IMR-90 (cell line): ENCODE measurements at regions not wholly inside any gene's neighbourhood (a gene's known extent, or its start where the extent isn't known, plus 50 kb on each side); places are given as distances from the start of the nearest gene placed in this dataset.

Source experiments
- ATAC-seq: fragments of 200-7000 bp; cut with Tn5 transposase; 2 replicates; pipeline ENCODE4 v1.9.1; 2020; ENCODE audit warnings: low read depth, mild to moderate bottlenecking, moderate library complexity
- BruUV-seq: library from RNA; stranded (reverse); fragments of 400-500 nt; replicated peaks from 2 replicates; lab custom pipeline; 2021; lab: Mats Ljungman, UMichigan
- CTCF ChIA-PET: fragments of 300-600 bp; formaldehyde crosslinking; extraction: SDS; loops from one replicate; lab custom pipeline; 2021; ENCODE audit warnings: antibody characterized with exemption; lab: Yijun Ruan, JAX
- POLR2A ChIA-PET: fragments of 300-600 bp; sonication (Branson Sonifier 250); formaldehyde crosslinking; loops from one replicate; lab custom pipeline; 2022; ENCODE audit warnings: antibody characterized with exemption; ENCODE audit not compliant: unreplicated experiment; lab: Charles Lee
- DNase-seq: peaks from one replicate; pipeline ENCODE4 v3.0.0; 2013
- H2AFZ ChIP-seq: replicated peaks from 2 replicates; pipeline ENCODE3; 2013; ENCODE audit warnings: low read length, mild to moderate bottlenecking; ENCODE audit not compliant: poor library complexity
- H2AK5ac ChIP-seq: 2 replicates; pipeline ENCODE4 v1.6.1; 2013; ENCODE audit warnings: low read depth, low read length, inconsistent platforms
- H2AK9ac ChIP-seq: replicated peaks from 2 replicates; pipeline ENCODE3; 2013; ENCODE audit warnings: mild to moderate bottlenecking, low read depth, low read length, moderate library complexity; ENCODE audit not compliant: poor library complexity
- H2BK120ac ChIP-seq: 2 replicates; pipeline ENCODE4 v1.6.1; 2013; ENCODE audit warnings: low read depth, low read length, inconsistent platforms
- H2BK15ac ChIP-seq: 3 replicates; pipeline ENCODE4 v1.6.1; 2013; ENCODE audit warnings: low read depth, low read length, inconsistent platforms
- H2BK20ac ChIP-seq: 2 replicates; pipeline ENCODE4 v1.6.1; 2013; ENCODE audit warnings: low read depth, mild to moderate bottlenecking, inconsistent platforms, low read length, moderate library complexity
- H2BK5ac ChIP-seq: 2 replicates; pipeline ENCODE4 v1.6.1; 2013; ENCODE audit warnings: mild to moderate bottlenecking, low read depth, low read length, inconsistent platforms; ENCODE audit not compliant: poor library complexity, severe bottlenecking
- H3K14ac ChIP-seq: replicated peaks from 2 replicates; pipeline ENCODE4 v1.6.1; 2013; ENCODE audit warnings: low read depth, low read length, inconsistent platforms
- H3K18ac ChIP-seq: 2 replicates; pipeline ENCODE4 v1.6.1; 2013; ENCODE audit warnings: low read depth, low read length, control low read depth
- H3K23ac ChIP-seq: 2 replicates; pipeline ENCODE4 v1.6.1; 2013; ENCODE audit warnings: low read depth, low read length, inconsistent platforms
- H3K27ac ChIP-seq: 2 replicates; pipeline ENCODE4 v1.5.1; 2013; ENCODE audit warnings: mild to moderate bottlenecking, control low read depth, low read length; ENCODE audit not compliant: insufficient read depth
- H3K27me3 ChIP-seq: 2 replicates; pipeline ENCODE4 v1.6.1; 2013; ENCODE audit warnings: low read length; ENCODE audit not compliant: control insufficient read depth, insufficient read depth
- H3K36me3 ChIP-seq: 2 replicates; pipeline ENCODE4 v1.6.1; 2013; ENCODE audit warnings: low read length, mixed read lengths; ENCODE audit not compliant: control insufficient read depth, insufficient read depth
- H3K4ac ChIP-seq: 2 replicates; pipeline ENCODE4 v1.6.1; 2013; ENCODE audit warnings: low read depth, low read length, inconsistent platforms
- H3K4me1 ChIP-seq: 2 replicates; pipeline ENCODE4 v1.6.1; 2013; ENCODE audit warnings: low read length, mixed read lengths; ENCODE audit not compliant: control insufficient read depth, insufficient read depth
- H3K4me2 ChIP-seq: 2 replicates; pipeline ENCODE4 v1.6.1; 2013; ENCODE audit warnings: low read depth, mild to moderate bottlenecking, control low read depth, low read length, moderate library complexity
- H3K4me3 ChIP-seq: 2 replicates; pipeline ENCODE4 v1.5.1; 2013; ENCODE audit warnings: low read depth, mild to moderate bottlenecking, control low read depth, low read length, moderate library complexity; ENCODE audit not compliant: insufficient read depth
- H3K56ac ChIP-seq: 2 replicates; pipeline ENCODE4 v1.6.1; 2013; ENCODE audit warnings: low read length, inconsistent platforms; ENCODE audit not compliant: insufficient read depth; ENCODE audit errors: extremely low read depth
- H3K79me1 ChIP-seq, 2 experiments: 2 replicates each; pipeline ENCODE4 v1.6.1; 2013; ENCODE audit warnings: low read length in 2 of 2, inconsistent platforms in 1 of 2, low read depth in 1 of 2
- H3K9ac ChIP-seq: 2 replicates; pipeline ENCODE4 v1.6.1; 2013; ENCODE audit warnings: low read depth, low read length, control low read depth
- H3K9me1 ChIP-seq: 2 replicates; pipeline ENCODE4 v1.6.1; 2013; ENCODE audit warnings: low read length, inconsistent platforms; ENCODE audit not compliant: insufficient read depth
- H3K9me3 ChIP-seq: 2 replicates; pipeline ENCODE4 v1.6.1; 2013; ENCODE audit warnings: low read length; ENCODE audit not compliant: control insufficient read depth, insufficient read depth
- H4K20me1 ChIP-seq: 2 replicates; pipeline ENCODE4 v1.6.1; 2013; ENCODE audit warnings: low read length, inconsistent platforms; ENCODE audit not compliant: insufficient read depth
- H4K5ac ChIP-seq: 2 replicates; pipeline ENCODE4 v1.6.1; 2013; ENCODE audit warnings: mild to moderate bottlenecking, low read depth, low read length, control low read depth
- H4K8ac ChIP-seq, 2 experiments: 2 replicates each; pipeline ENCODE4 v1.6.1; 2013; ENCODE audit warnings: low read depth in 2 of 2, low read length in 2 of 2, control low read depth in 1 of 2, inconsistent platforms in 1 of 2
- H4K91ac ChIP-seq: 2 replicates; pipeline ENCODE4 v1.6.1; 2013; ENCODE audit warnings: low read depth, low read length, inconsistent platforms; ENCODE audit not compliant: insufficient read depth
- CHD1 ChIP-seq: IDR thresholded peaks from 2 replicates; pipeline ENCODE4 v1.6.1; 2012; ENCODE audit warnings: low read depth, low read length, improper control_type of control experiment
- ELK1 ChIP-seq: fragments of 150-350 bp; IDR thresholded peaks from 2 replicates; pipeline ENCODE4 v1.6.1; 2016; ENCODE audit warnings: low read depth, mild to moderate bottlenecking, low read length, moderate library complexity, borderline replicate concordance
- POLR2A ChIP-seq: IDR thresholded peaks from 2 replicates; pipeline ENCODE4 v1.6.1; 2012; ENCODE audit warnings: mild to moderate bottlenecking, low read depth, low read length
- USF2 ChIP-seq: fragments of 150-350 bp; IDR thresholded peaks from 2 replicates; pipeline ENCODE4 v1.6.1; 2017; ENCODE audit warnings: mild to moderate bottlenecking, antibody characterized with exemption, low read length, low read depth
- WGBS, 2 experiments: methylation state at CpG; one replicate each; pipeline versions ENCODE4 v1.1.5 to v1.1.7; 2013; ENCODE audit warnings: missing lambda C conversion rate in 2 of 2; ENCODE audit not compliant: insufficient read length in 1 of 2; ENCODE audit errors: extremely low coverage in 2 of 2; 5-methylcytosine and 5-hydroxymethylcytosine counted together
- dilution Hi-C: fragments of 300-500 bp; cut with HindIII; formaldehyde crosslinking; loops from one replicate; pipeline ENCODE4 v1.14.3; 2018; ENCODE audit warnings: low sequenced_read_pairs; ENCODE audit not compliant: unreplicated experiment
- in situ Hi-C: fragments of 300-500 bp; cut with MboI; formaldehyde crosslinking; loops from 3 replicates; pipeline ENCODE4 v1.14.3; 2019; ENCODE audit warnings: low sequenced_read_pairs, inconsistent platforms, mixed read lengths
- intact Hi-C: fragments of 100-400 bp; cut with micrococcal nuclease; formaldehyde crosslinking; loops from 2 replicates; pipeline ENCODE4 v1.10.0; 2022

GRCh38 chr4:3361896-3362295, 69.1 kb downstream of the RGS12 start:
- no peak for DNase-seq
- H3K9ac ChIP-seq: no peak overlapping the region
- TF ChIP-seq POLR2A (no peak), ELK1 (no peak), USF2 (no peak), CHD1 (no peak)
- BruUV-seq: no TSS peak
- H2BK15ac ChIP-seq: no peak overlapping the region
- peaks cover 14% of the 10 kb centered on the region for H3K9me1 ChIP-seq
- H3K14ac ChIP-seq: no peak overlapping the region
- H4K20me1 ChIP-seq: peaks cover 35% of the 10 kb centered on the region
- H2BK5ac ChIP-seq: peak overlapping the region; percentile 54
- H2AK5ac ChIP-seq: no peak overlapping the region; the same call in 1 of the 2 replicates
- H3K56ac ChIP-seq: no peak overlapping the region
- no peak overlapping the region for H3K23ac ChIP-seq
- H2AFZ ChIP-seq: no peak overlapping the region
- no peak for ATAC-seq
- CTCF ChIA-PET: no interaction called here
- H3K36me3 ChIP-seq: no peaks in the 10 kb centered on the region
- H2AK9ac ChIP-seq: no peak overlapping the region
- in situ Hi-C loops: no loop called here
- intact Hi-C loops: no loop called here
- H4K5ac ChIP-seq: no peak overlapping the region
- H3K4me3 ChIP-seq: no peak overlapping the region
- no peak overlapping the region for H3K18ac ChIP-seq
- H4K8ac ChIP-seq: no peak overlapping the region
- H2BK120ac ChIP-seq: no peak overlapping the region
- dilution Hi-C loops: no loop called here
- no peak overlapping the region for H3K4ac ChIP-seq
- H3K4me1 ChIP-seq: no peaks in the 10 kb centered on the region; the same call in 1 of the 2 replicates
- POLR2A ChIA-PET: no interaction called here
- H3K27ac ChIP-seq: no peak overlapping the region
- 81% methylated on average over 4 of the region's 12 CpGs; no CpG with 5 or more reads in 1 of the 2 experiments for WGBS, 2 experiments
- H3K79me1 ChIP-seq: peaks cover 19 to 46% of the 10 kb centered on the region in 2 experiments
- no peak overlapping the region for H3K4me2 ChIP-seq
- H2BK20ac ChIP-seq: no peak overlapping the region
- H4K91ac ChIP-seq: no peak overlapping the region
- H3K9me3 ChIP-seq: no peaks in the 10 kb centered on the region
- H3K27me3 ChIP-seq: no peaks in the 10 kb centered on the region
